22Rv1 (cell line): ENCODE measurements at regions not wholly inside any gene's neighbourhood (a gene's known extent, or its start where the extent isn't known, plus 50 kb on each side); places are given as distances from the start of the nearest gene placed in this dataset.

Source experiments
- H3K27ac ChIP-seq: fragments of 450-650 bp; 2 replicates; pipeline ENCODE4 v1.5.1; 2017
- ZFX ChIP-seq: fragments of 450-650 bp; IDR thresholded peaks from 2 replicates; pipeline ENCODE4 v1.6.1; 2017; ENCODE audit warnings: antibody characterized with exemption, borderline replicate concordance
- TF ChIP-seq, protein P1 (sequence below): fragments of 450-650 bp; IDR thresholded peaks from 2 replicates; pipeline ENCODE4 v1.5.1; 2017; ENCODE audit warnings: mild to moderate bottlenecking

DNA sequence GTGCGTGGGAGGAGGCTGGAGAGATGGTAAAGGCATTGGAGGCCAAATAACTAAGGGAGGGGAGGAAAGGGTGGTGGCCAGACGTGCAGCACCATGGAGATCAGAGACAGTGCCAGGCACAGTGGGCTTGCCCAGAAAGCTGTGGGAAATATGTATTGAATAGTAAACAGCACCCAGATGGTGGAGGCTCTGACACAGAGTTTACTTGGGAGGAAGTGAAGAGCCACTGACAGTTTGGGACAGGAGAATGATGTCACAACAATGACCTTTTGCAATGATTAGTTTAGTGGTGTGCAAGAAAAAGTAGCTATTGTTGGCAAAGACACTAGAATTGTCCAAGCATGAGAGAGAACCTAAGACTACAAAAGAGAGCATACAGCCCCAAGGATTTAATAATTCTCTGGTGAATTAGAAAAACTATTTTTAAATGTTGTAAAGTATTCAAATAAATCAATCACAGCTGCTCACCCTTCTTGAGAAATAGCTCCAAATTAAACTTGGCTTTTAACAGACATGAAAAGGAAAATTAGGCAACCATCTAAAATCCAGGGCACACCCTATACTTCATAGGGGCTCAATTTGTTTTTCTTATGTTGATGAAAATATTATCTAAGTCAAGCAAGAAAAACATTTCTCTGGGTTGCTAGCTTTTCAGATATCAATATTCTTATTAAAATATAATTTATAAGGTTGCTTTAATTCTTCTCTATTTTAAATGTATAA lies 458.7 kb upstream of the HNRNPA3 start:
- TF ChIP-seq, protein P1, sequence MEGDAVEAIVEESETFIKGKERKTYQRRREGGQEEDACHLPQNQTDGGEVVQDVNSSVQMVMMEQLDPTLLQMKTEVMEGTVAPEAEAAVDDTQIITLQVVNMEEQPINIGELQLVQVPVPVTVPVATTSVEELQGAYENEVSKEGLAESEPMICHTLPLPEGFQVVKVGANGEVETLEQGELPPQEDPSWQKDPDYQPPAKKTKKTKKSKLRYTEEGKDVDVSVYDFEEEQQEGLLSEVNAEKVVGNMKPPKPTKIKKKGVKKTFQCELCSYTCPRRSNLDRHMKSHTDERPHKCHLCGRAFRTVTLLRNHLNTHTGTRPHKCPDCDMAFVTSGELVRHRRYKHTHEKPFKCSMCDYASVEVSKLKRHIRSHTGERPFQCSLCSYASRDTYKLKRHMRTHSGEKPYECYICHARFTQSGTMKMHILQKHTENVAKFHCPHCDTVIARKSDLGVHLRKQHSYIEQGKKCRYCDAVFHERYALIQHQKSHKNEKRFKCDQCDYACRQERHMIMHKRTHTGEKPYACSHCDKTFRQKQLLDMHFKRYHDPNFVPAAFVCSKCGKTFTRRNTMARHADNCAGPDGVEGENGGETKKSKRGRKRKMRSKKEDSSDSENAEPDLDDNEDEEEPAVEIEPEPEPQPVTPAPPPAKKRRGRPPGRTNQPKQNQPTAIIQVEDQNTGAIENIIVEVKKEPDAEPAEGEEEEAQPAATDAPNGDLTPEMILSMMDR, result no peak
- no peak for TF ChIP-seq ZFX
- no peak overlapping the region for H3K27ac ChIP-seq

DNA sequence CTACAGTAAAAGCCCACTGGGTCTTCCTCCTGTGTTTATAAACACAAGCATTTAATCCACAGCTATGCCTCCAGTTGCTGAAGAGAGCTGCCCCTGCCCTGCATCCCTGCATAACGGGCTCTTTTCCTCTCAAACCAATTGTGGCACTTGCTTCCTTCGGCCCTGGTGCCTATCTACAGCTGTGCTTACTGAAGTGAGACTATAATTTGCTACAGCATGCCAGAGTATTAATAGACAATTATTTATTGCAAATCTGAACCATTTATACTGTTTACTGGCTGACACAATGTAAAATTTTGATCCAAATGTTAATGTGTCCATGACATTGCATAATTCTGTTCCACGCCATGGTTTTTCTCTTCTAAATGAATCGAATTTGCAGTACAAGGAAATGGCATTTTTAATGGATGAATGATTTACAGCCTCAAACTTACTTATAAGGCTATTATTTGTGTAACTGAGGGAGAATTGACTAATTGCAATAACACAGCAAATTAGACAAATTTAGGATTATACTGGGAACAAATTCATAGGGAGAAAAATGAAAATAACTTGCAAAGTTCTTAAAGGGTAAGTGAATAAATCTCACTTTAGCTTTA lies 457.0 kb upstream of the HNRNPA3 start:
- no peak for TF ChIP-seq ZFX
- TF ChIP-seq, protein P1, result no peak
- H3K27ac ChIP-seq, result no peak overlapping the region

DNA sequence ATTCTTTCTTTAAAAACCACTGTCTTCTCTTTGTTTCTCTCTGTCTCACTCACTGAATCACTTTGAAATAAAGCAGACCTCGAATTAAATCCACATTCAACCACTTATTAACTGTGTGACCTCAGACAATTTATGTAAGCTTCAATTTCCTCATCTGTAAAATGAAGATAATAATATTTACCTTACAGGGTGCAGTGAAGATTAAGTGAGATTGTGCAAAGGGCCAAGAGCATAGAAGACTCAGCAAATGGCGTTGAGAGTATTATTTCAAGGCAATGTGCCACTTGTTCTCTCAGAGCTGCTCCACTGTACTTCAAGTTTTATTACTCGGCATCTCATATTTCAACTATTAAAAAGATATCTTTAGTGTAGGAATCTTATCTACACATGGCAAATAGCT lies 454.2 kb upstream of the HNRNPA3 start:
- TF ChIP-seq, protein P1, result no peak
- no peak for TF ChIP-seq ZFX
- H3K27ac ChIP-seq, result no peak overlapping the region

DNA sequence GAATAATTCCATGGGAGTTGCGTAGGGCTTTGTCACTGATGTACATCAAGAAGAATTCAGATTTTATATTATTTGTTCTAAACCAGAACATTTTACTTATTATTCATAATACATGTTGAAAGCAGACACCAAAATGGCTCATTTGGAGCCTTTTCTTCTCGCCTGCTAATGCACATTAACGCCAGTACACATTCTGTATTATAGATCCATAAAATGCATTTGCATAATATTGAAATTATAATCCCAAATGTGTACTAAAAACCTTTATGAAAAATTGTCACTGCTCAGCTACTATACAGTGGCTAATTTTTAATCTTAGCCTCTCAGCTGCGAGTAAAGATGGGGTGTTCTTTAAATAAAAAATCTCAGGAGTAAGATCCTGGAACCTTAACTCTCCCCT lies 452.2 kb upstream of the HNRNPA3 start:
- H3K27ac ChIP-seq, result no peak overlapping the region
- TF ChIP-seq ZFX, result no peak
- TF ChIP-seq, protein P1, result no peak

DNA sequence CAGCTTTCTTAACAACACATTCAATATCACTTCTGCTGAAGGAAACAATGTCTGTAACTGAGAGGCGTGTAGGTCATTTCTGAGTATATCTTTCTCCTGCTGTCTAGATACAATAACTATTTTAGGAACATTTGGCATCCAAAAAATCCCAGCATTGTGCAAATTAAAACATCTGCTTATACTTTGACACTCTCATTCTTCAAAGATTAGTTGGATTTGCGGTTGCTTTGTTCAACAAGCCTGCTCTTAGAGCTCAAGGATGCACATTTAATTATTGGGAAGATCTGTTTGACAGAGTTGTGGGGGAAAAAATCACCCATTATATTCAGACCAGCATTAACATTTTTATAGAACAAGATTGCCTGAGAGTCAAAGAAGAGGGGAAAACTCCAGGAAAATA lies 449.5 kb upstream of the HNRNPA3 start:
- no peak for TF ChIP-seq ZFX
- TF ChIP-seq, protein P1, result no peak
- no peak overlapping the region for H3K27ac ChIP-seq

DNA sequence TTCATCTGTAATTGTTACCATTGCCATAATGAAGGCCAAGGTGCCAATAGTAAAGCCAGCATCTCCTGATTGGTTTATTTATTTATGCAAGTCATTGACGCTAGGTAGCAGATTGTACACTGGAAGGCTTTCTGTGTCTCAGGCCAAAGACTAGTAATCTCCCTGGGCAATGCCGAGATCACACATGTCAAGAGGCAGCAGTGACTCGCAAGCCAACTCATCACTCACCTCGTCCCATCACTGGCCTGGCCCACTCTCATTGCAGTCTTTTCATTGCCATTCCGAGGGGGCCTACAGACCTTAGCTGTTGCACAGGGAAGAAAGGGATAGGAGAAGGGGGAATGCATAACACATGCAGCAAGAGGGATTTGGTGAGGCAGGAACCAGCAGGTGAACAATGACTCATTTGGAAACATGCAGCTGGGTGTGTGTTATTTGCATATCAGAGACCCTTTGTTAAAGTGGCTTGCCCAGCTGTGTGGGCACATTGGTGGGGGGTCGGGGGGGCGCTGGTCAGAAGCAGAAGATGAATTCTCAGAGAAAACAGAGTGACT lies 448.7 kb upstream of the HNRNPA3 start:
- TF ChIP-seq, protein P1, result no peak
- no peak for TF ChIP-seq ZFX
- H3K27ac ChIP-seq, result no peak overlapping the region

DNA sequence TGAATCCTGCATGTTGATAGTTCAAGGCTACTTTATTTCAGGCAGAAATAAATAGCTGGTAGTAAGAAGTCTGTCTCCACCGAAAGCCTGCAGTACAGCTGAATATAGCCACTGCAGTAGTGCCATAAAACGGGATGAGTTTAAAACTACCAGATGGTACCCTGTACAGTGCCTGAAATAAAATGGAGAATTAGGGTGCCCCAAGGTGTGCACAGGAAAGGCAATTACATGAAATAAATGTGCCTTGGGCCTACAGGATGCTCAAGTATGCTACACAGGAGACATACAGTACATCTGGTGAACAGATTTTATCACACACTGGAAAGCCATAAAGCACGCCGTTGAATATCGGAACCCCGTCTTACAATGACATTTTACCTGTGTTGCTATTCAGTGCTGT lies 447.7 kb upstream of the HNRNPA3 start:
- no peak overlapping the region for H3K27ac ChIP-seq
- no peak for TF ChIP-seq ZFX
- TF ChIP-seq, protein P1, result no peak
